GM23338 (cell line): ENCODE measurements at regions not wholly inside any gene's neighbourhood (a gene's known extent, or its start where the extent isn't known, plus 50 kb on each side); places are given as distances from the start of the nearest gene placed in this dataset.

Source experiments
- ATAC-seq: fragments of 200-7000 bp; cut with Tn5 transposase; 3 replicates; pipeline ENCODE4 v1.9.1; 2020
- DNase-seq: peaks from one replicate; pipeline ENCODE4 v3.0.0-alpha.2; 2015; ENCODE audit warnings: low spot score
- H2AFZ ChIP-seq: fragments of 200-600 bp; sonication (generic); 2 replicates; pipeline ENCODE4 v1.8.0; 2016; ENCODE audit warnings: antibody characterized with exemption, mild to moderate bottlenecking, moderate library complexity
- H3F3A ChIP-seq: fragments of 200-600 bp; sonication (generic); replicated peaks from 2 replicates; pipeline ENCODE4 v1.8.0; 2017; ENCODE audit warnings: antibody characterized with exemption, mixed run types, low read depth
- H3K27ac ChIP-seq: fragments of 200-600 bp; sonication (generic); 2 replicates; pipeline ENCODE4 v1.6.1; 2016; ENCODE audit warnings: low read depth
- H3K27me3 ChIP-seq: fragments of 200-600 bp; sonication (generic); 2 replicates; pipeline ENCODE4 v1.8.0; 2016; ENCODE audit warnings: mild to moderate bottlenecking, mixed run types, moderate library complexity; ENCODE audit not compliant: insufficient read depth
- H3K36me3 ChIP-seq: fragments of 200-600 bp; sonication (generic); 2 replicates; pipeline ENCODE4 v1.8.0; 2016; ENCODE audit warnings: mild to moderate bottlenecking; ENCODE audit not compliant: insufficient read depth
- H3K4me1 ChIP-seq: fragments of 200-600 bp; sonication (generic); 2 replicates; pipeline ENCODE4 v1.8.0; 2016; ENCODE audit warnings: mild to moderate bottlenecking, moderate library complexity; ENCODE audit not compliant: insufficient read depth
- H3K4me2 ChIP-seq: fragments of 200-600 bp; sonication (generic); 2 replicates; pipeline ENCODE4 v1.7.1; 2017; ENCODE audit warnings: mixed run types
- H3K4me3 ChIP-seq: fragments of 200-600 bp; sonication (generic); 2 replicates; pipeline ENCODE4 v1.6.1; 2016; ENCODE audit warnings: mixed run types
- H3K79me2 ChIP-seq: fragments of 200-600 bp; sonication (generic); replicated peaks from 2 replicates; pipeline ENCODE4 v1.8.0; 2017; ENCODE audit warnings: mild to moderate bottlenecking; ENCODE audit not compliant: insufficient read depth
- H3K9me2 ChIP-seq: fragments of 200-600 bp; sonication (generic); 2 replicates; pipeline ENCODE4 v1.8.0; 2017; ENCODE audit not compliant: insufficient read depth
- H4K20me1 ChIP-seq: fragments of 200-600 bp; sonication (generic); replicated peaks from 2 replicates; pipeline ENCODE4 v1.8.0; 2017; ENCODE audit warnings: mild to moderate bottlenecking; ENCODE audit not compliant: insufficient read depth
- H3K27ac Mint-ChIP-seq: 2 replicates; pipeline ENCODE4 v1.8.0; 2020; ENCODE audit warnings: inconsistent platforms, mild to moderate bottlenecking, moderate library complexity, mixed read lengths
- H3K27me3 Mint-ChIP-seq: 3 replicates; pipeline ENCODE4 v1.8.0; 2022; ENCODE audit warnings: low read depth, mild to moderate bottlenecking, moderate library complexity, mixed read lengths, inconsistent platforms; ENCODE audit not compliant: insufficient read depth, poor library complexity
- H3K36me3 Mint-ChIP-seq: 3 replicates; pipeline ENCODE4 v1.8.0; 2021; ENCODE audit warnings: low read depth, mild to moderate bottlenecking, inconsistent platforms, moderate library complexity, mixed read lengths
- H3K4me1 Mint-ChIP-seq: 3 replicates; pipeline ENCODE4 v1.8.0; 2020; ENCODE audit warnings: mild to moderate bottlenecking, inconsistent platforms, mixed read lengths
- H3K4me3 Mint-ChIP-seq: 3 replicates; pipeline ENCODE4 v1.8.0; 2021; ENCODE audit warnings: moderate library complexity, mild to moderate bottlenecking, inconsistent platforms, mixed read lengths
- H3K9me3 Mint-ChIP-seq: 3 replicates; pipeline ENCODE4 v1.8.0; 2020; ENCODE audit warnings: moderate library complexity, mild to moderate bottlenecking, inconsistent platforms, mixed read lengths
- CREB1 ChIP-seq: fragments of 250-450 bp; sonication (Bioruptor Pico); IDR thresholded peaks from 2 replicates; pipeline ENCODE4 v1.5.0; 2020; ENCODE audit warnings: low read depth, mild to moderate bottlenecking, moderate library complexity
- CTCF ChIP-seq, 2 experiments: fragments of 200-600 bp in 1 of 2; sonication (generic) in 1 of 2; conservative IDR thresholded peaks; 2 replicates each; pipeline versions ENCODE4 v1.5.1 to v1.6.1; 2016 to 2017; ENCODE audit warnings: antibody characterized with exemption in 2 of 2, low read depth in 2 of 2, mild to moderate bottlenecking in 2 of 2, moderate library complexity in 1 of 2
- ETS1 ChIP-seq: IDR thresholded peaks from 2 replicates; pipeline ENCODE4 v1.6.1; 2016; ENCODE audit warnings: antibody characterized with exemption
- EZH2 ChIP-seq: fragments of 200-600 bp; sonication (generic); IDR thresholded peaks from one replicate; pipeline ENCODE4 v1.8.0; 2017; ENCODE audit warnings: antibody characterized with exemption, mild to moderate bottlenecking, low read depth; ENCODE audit not compliant: unreplicated experiment
- EZH2phosphoT487 ChIP-seq: fragments of 200-600 bp; sonication (generic); IDR thresholded peaks from one replicate; pipeline ENCODE4 v1.8.1; 2018; ENCODE audit warnings: antibody characterized with exemption; ENCODE audit not compliant: unreplicated experiment
- NANOG ChIP-seq: IDR thresholded peaks from 2 replicates; pipeline ENCODE4 v1.6.1; 2016; ENCODE audit warnings: antibody characterized with exemption, borderline replicate concordance
- POLR2AphosphoS5 ChIP-seq: IDR thresholded peaks from 2 replicates; pipeline ENCODE4 v1.6.1; 2016; ENCODE audit warnings: antibody characterized with exemption, low read depth
- REST ChIP-seq: IDR thresholded peaks from one replicate; pipeline ENCODE4 v1.6.1; 2018; ENCODE audit warnings: antibody characterized with exemption; ENCODE audit not compliant: unreplicated experiment
- STAT1 ChIP-seq: IDR thresholded peaks from one replicate; pipeline ENCODE4 v1.6.1; 2016; ENCODE audit warnings: antibody characterized with exemption; ENCODE audit not compliant: unreplicated experiment
- ZNF114 ChIP-seq: fragments of 250-450 bp; sonication (Bioruptor Pico); IDR thresholded peaks from 2 replicates; pipeline ENCODE4 v1.5.0; 2020; ENCODE audit warnings: mild to moderate bottlenecking, moderate library complexity
- ZNF331 ChIP-seq: fragments of 250-450 bp; sonication (Bioruptor Pico); IDR thresholded peaks from 2 replicates; pipeline ENCODE4 v1.5.0; 2020; ENCODE audit warnings: low read depth, mild to moderate bottlenecking, moderate library complexity
- ZNF462 ChIP-seq: fragments of 250-450 bp; sonication (Bioruptor Pico); IDR thresholded peaks from 2 replicates; pipeline ENCODE4 v1.5.0; 2020; ENCODE audit warnings: mild to moderate bottlenecking, moderate library complexity

- H3K9me3 Mint-ChIP-seq = no peaks in the 10 kb centered on the region; the same call in 2 of the 3 replicates
- H3K36me3 ChIP-seq = no peaks in the 10 kb centered on the region
Measured at GRCh38 chr2:44825702-44826101, 115.8 kb upstream of the SIX3 start.

More at GRCh38 chr2:44825702-44826101, 115.8 kb upstream of the SIX3 start:
- Histone ChIP-seq H3K4me1 (peaks cover 13% of the 10 kb centered on the region), H3K4me2 (no peak overlapping the region), H3K4me3 (no peak overlapping the region), H3F3A (0 out of 2 replicates have a peak, but pooled peaks cover 3% of the 10 kb centered on the region), H2AFZ (no peak overlapping the region), H4K20me1 (no peaks in the 10 kb centered on the region), H3K9me2 (no peaks in the 10 kb centered on the region), H3K27me3 (no peaks in the 10 kb centered on the region), H3K79me2 (no peaks in the 10 kb centered on the region), H3K27ac (no peak overlapping the region)
- Mint-ChIP-seq H3K36me3 (no peaks in the 10 kb centered on the region; the same call in 2 of the 3 replicates), H3K4me1 (peaks cover 17% of the 10 kb centered on the region), H3K27me3 (peaks cover 2% of the 10 kb centered on the region), H3K4me3 (no peak overlapping the region), H3K27ac (no peak overlapping the region)
- DNase-seq (no peak), ATAC-seq (no peak)
- TF ChIP-seq POLR2AphosphoS5 (no peak), EZH2phosphoT487 (no peak), ZNF331 (CRISPR knock-in tag) (no peak), ZNF114 (CRISPR knock-in tag) (no peak), ZNF462 (CRISPR knock-in tag) (no peak), STAT1 (no peak), ETS1 (no peak), REST (no peak), CTCF (conservative IDR thresholded peaks at IDR 0.05; ENCODE audit: low read depth in 2 of 2) (no peak), EZH2 (no peak), NANOG (no peak), CREB1 (CRISPR knock-in tag) (no peak)
